Endometrium (tissue), 2 donors: ENCODE measurements at regions not wholly inside any gene's neighbourhood (a gene's known extent, or its start where the extent isn't known, plus 50 kb on each side); places are given as distances from the start of the nearest gene placed in this dataset.

ENCODE experiments used
- FAIRE-seq: peaks from 2 replicates; lab custom pipeline; 2012; peaks lifted over from hg19 to GRCh38; lab: Jason Lieb, UNC
- donor health status: control.
- donor health status: control.

GRCh38 chr15:25504307-25504706 is 65.5 kb upstream of the UBE3A start:
- no peak for FAIRE-seq

GRCh38 chr15:25501828-25502446 is 63.1 kb upstream of the UBE3A start:
- FAIRE-seq = no peak

GRCh38 chr15:25498835-25499234 is 60.0 kb upstream of the UBE3A start:
- FAIRE-seq = no peak

GRCh38 chr15:25497934-25498333 is 59.1 kb upstream of the UBE3A start:
- no peak for FAIRE-seq

GRCh38 chr15:25493823-25494526 is 55.2 kb upstream of the UBE3A start:
- no peak for FAIRE-seq

- no peak for FAIRE-seq
Measured at GRCh38 chr15:25492315-25492714, 53.5 kb upstream of the UBE3A start.
